CD8-positive, alpha-beta memory T cell (primary cell): ENCODE measurements at regions not wholly inside any gene's neighbourhood (a gene's known extent, or its start where the extent isn't known, plus 50 kb on each side); places are given as distances from the start of the nearest gene placed in this dataset.
"Not testable (repeated sequence)": the region's sequence is repeated elsewhere in the genome, so short reads cannot be mapped to it uniquely, and the experiment has no call there.

Experiments
- CTCF ChIA-PET: fragments of 350-600 bp; sonication (Branson Sonifier 250); formaldehyde crosslinking; loops from one replicate; lab custom pipeline; 2021; ENCODE audit warnings: antibody characterized with exemption; lab: Charles Lee
- POLR2A ChIA-PET: fragments of 350-600 bp; sonication (Branson Sonifier 250); formaldehyde crosslinking; loops from one replicate; lab custom pipeline; 2021; ENCODE audit warnings: antibody characterized with exemption; lab: Charles Lee
- DNase-seq, 5 donors: peaks; one replicate each; pipeline versions ENCODE4 v3.0.0 to v3.0.0-alpha.2; 2020 to 2022; ENCODE audit warnings: mixed read lengths in 1 of 5
- H3K27ac ChIP-seq: one replicate; pipeline ENCODE4 v1.7.0; 2013; ENCODE audit warnings: low read depth, mild to moderate bottlenecking, low read length, moderate library complexity
- H3K27me3 ChIP-seq: 2 replicates; pipeline ENCODE4 v1.7.0; 2013; ENCODE audit warnings: low read length, mild to moderate bottlenecking; ENCODE audit not compliant: insufficient read depth, poor library complexity, severe bottlenecking
- H3K36me3 ChIP-seq: 2 replicates; pipeline ENCODE4 v1.7.0; 2013; ENCODE audit warnings: mild to moderate bottlenecking, low read length, moderate library complexity; ENCODE audit not compliant: insufficient read depth
- H3K4me1 ChIP-seq: 2 replicates; pipeline ENCODE4 v1.7.0; 2013; ENCODE audit warnings: mild to moderate bottlenecking, low read length, moderate library complexity; ENCODE audit not compliant: insufficient read depth
- H3K4me3 ChIP-seq: 2 replicates; pipeline ENCODE4 v1.7.0; 2013; ENCODE audit warnings: mild to moderate bottlenecking, low read length
- H3K9me3 ChIP-seq: 2 replicates; pipeline ENCODE4 v1.7.0; 2013; ENCODE audit warnings: mild to moderate bottlenecking, low read length
- H3K27ac Mint-ChIP-seq, 8 donors: one replicate each; pipeline ENCODE4 v1.8.0; 2020 to 2021; ENCODE audit warnings: mixed read lengths in 8 of 8, mild to moderate bottlenecking in 6 of 8, inconsistent platforms in 3 of 8, moderate library complexity in 3 of 8
- H3K27me3 Mint-ChIP-seq, 2 donors: one replicate each; pipeline ENCODE4 v1.8.0; 2020 to 2021; ENCODE audit warnings: mixed read lengths in 2 of 2, mild to moderate bottlenecking in 1 of 2, moderate library complexity in 1 of 2
- H3K36me3 Mint-ChIP-seq, 3 donors: one replicate each; pipeline ENCODE4 v1.8.0; 2020 to 2021; ENCODE audit warnings: mixed read lengths in 3 of 3, inconsistent platforms in 1 of 3, mild to moderate bottlenecking in 1 of 3
- H3K4me1 Mint-ChIP-seq, 3 donors: one replicate each; pipeline ENCODE4 v1.8.0; 2020 to 2021; ENCODE audit warnings: mixed read lengths in 3 of 3, inconsistent platforms in 1 of 3, mild to moderate bottlenecking in 1 of 3
- H3K4me3 Mint-ChIP-seq, 7 donors: one replicate each; pipeline ENCODE4 v1.8.0; 2020 to 2021; ENCODE audit warnings: mixed read lengths in 7 of 7, mild to moderate bottlenecking in 6 of 7, moderate library complexity in 4 of 7, inconsistent platforms in 2 of 7
- H3K9me3 Mint-ChIP-seq, 5 donors: one replicate each; pipeline ENCODE4 v1.8.0; 2020 to 2022; ENCODE audit warnings: mixed read lengths in 5 of 5, mild to moderate bottlenecking in 3 of 5, moderate library complexity in 2 of 5, inconsistent platforms in 1 of 5

DNA sequence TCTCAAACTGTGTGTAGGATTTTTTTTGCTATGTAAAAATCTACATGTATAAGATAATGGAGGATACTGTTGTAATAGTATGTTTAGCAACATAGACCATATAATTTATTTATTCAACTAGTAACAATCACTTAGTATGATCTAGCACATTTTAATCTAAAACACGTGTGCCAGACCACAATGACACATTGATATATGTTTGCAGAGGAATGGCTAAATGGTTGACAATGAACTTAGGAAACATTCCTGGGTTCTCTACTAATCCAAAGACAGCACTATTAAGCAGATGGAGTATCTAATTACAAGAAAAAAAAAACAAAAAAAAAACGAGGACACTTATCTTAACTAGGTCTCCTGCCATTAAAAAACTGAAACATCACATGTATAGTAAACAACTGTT lies 261.7 kb upstream of the PAPPA start:
- no peak for DNase-seq
- H3K27me3 Mint-ChIP-seq = peaks cover 0 to 1% of the 10 kb centered on the region in 2 donors
- Histone ChIP-seq H3K4me1 (no peaks in the 10 kb centered on the region), H3K9me3 (no peaks in the 10 kb centered on the region), H3K27me3 (no peaks in the 10 kb centered on the region), H3K36me3 (no peaks in the 10 kb centered on the region), H3K27ac (no peak overlapping the region), H3K4me3 (no peak overlapping the region)
- H3K4me1 Mint-ChIP-seq = no peaks in the 10 kb centered on the region
- no peak overlapping the region for H3K27ac Mint-ChIP-seq
- ChIA-PET CTCF (no interaction called here), POLR2A (no interaction called here)
- H3K9me3 Mint-ChIP-seq = peaks cover 0 to 10% (median 0%) of the 10 kb centered on the region in 5 donors
- no peak overlapping the region for H3K4me3 Mint-ChIP-seq
- no peaks in the 10 kb centered on the region for H3K36me3 Mint-ChIP-seq

DNA sequence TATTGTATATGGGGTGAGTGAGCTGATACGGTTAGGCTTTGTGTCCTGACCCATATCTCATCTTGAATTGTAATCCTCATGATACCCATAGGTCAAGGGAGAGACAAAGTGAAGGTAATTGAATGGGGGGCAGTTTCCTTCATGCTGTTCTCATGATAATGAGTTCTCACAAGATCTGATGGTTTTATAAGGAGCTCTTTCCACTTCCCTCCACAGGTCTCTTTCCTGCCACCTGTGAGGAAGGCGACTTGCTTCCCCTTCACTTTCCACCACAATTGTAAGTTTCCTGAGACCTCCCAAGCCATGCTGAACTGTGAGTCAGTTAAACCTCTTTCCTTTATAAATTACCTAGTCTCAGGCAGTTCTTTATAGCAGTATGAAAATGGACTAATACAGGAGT lies 255.1 kb upstream of the PAPPA start:
- CTCF ChIA-PET, H3K27me3 ChIP-seq, H3K9me3 ChIP-seq, H3K4me3 Mint-ChIP-seq, POLR2A ChIA-PET, DNase-seq, H3K9me3 Mint-ChIP-seq, H3K27ac Mint-ChIP-seq, H3K36me3 Mint-ChIP-seq, H3K4me1 ChIP-seq, H3K36me3 ChIP-seq, H3K27me3 Mint-ChIP-seq, H3K27ac ChIP-seq, H3K4me1 Mint-ChIP-seq, H3K4me3 ChIP-seq: not testable (repeated sequence)

DNA sequence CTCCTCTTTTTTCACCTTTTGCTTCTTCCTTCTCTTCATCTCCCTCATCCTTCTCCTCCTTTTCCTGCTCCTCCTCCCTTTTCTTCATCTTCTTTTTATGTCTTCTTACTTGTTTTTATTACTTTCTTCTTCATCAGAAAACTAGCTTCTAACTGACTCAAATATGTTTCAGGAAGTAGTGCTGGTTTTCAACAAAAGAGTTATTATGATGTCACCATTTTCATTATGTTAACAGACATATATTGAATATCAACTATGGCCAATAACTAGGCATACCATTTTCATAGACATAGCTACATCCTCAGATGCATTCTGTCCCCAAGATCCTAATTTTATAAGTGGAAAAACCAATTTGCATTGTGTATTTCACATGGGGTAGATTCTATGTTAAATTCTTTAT lies 252.9 kb upstream of the PAPPA start:
- Histone ChIP-seq H3K36me3 (no peaks in the 10 kb centered on the region), H3K27me3 (no peaks in the 10 kb centered on the region), H3K9me3 (no peaks in the 10 kb centered on the region), H3K27ac (no peak overlapping the region), H3K4me1 (no peaks in the 10 kb centered on the region), H3K4me3 (no peak overlapping the region)
- no peak for DNase-seq
- no peaks in the 10 kb centered on the region for H3K4me1 Mint-ChIP-seq
- H3K27ac Mint-ChIP-seq = no peak overlapping the region
- ChIA-PET POLR2A (no interaction called here), CTCF (no interaction called here)
- peaks cover 0 to 1% of the 10 kb centered on the region in 2 donors for H3K27me3 Mint-ChIP-seq
- H3K9me3 Mint-ChIP-seq = peaks cover 0 to 9% (median 0%) of the 10 kb centered on the region in 5 donors
- H3K36me3 Mint-ChIP-seq = no peaks in the 10 kb centered on the region
- no peak overlapping the region for H3K4me3 Mint-ChIP-seq

DNA sequence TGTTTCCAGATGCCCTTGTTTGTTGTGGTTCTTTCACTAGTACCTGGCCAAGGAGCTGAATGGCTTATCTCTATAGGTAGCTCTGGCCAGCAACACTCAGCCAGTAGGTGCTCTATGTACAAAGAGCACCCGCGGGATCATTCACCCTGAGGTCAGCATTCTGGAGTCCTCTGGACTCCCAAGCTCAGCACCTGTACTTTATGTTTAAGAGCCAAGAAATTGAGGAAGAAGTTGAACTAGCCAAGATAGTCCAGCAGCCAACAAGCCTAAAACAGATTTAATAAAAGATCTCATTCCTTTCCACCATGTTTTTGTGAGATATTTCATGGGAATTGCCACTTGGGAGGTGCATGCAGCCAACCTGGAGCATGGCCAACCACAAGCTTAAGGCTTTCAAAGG lies 242.6 kb upstream of the PAPPA start:
- H3K4me3 ChIP-seq = no peak overlapping the region
- CTCF ChIA-PET = no interaction called here
- POLR2A ChIA-PET = no interaction called here
- no peaks in the 10 kb centered on the region for H3K9me3 ChIP-seq
- H3K9me3 Mint-ChIP-seq = peaks cover 0 to 4% (median 0%) of the 10 kb centered on the region in 5 donors
- H3K36me3 ChIP-seq = no peaks in the 10 kb centered on the region
- no peaks in the 10 kb centered on the region for H3K36me3 Mint-ChIP-seq
- no peaks in the 10 kb centered on the region for H3K27me3 Mint-ChIP-seq
- H3K27ac ChIP-seq = no peak overlapping the region
- no peaks in the 10 kb centered on the region for H3K27me3 ChIP-seq
- no peaks in the 10 kb centered on the region for H3K4me1 Mint-ChIP-seq
- no peak overlapping the region for H3K4me3 Mint-ChIP-seq
- no peak overlapping the region for H3K27ac Mint-ChIP-seq
- DNase-seq = no peak
- H3K4me1 ChIP-seq = no peaks in the 10 kb centered on the region

DNA sequence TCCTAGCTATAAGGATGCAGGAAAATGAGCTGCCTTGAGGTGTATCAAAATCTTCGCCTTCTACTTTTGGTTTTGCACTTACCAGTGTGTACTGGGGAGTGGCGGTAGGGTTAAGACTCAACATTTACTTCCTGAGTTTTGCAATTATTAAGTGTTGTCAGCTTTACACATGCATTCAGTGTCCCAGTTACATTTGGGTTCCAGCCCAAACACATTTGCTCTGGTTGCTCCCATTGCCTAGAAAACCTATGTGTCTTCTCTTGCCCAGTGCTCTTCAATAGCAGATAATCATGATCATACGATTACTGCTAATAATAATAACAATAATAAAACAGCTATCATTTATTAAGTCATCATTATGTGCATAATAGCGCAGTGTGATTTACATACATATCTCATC lies 241.5 kb upstream of the PAPPA start:
- Histone ChIP-seq H3K4me3 (no peak overlapping the region), H3K36me3 (no peaks in the 10 kb centered on the region), H3K9me3 (no peaks in the 10 kb centered on the region), H3K4me1 (no peaks in the 10 kb centered on the region), H3K27ac (no peak overlapping the region), H3K27me3 (no peaks in the 10 kb centered on the region)
- no peaks in the 10 kb centered on the region for H3K27me3 Mint-ChIP-seq
- no peaks in the 10 kb centered on the region for H3K4me1 Mint-ChIP-seq
- CTCF ChIA-PET = no interaction called here
- no peak overlapping the region for H3K4me3 Mint-ChIP-seq
- H3K27ac Mint-ChIP-seq = no peak overlapping the region
- POLR2A ChIA-PET = no interaction called here
- peaks cover 0 to 4% (median 0%) of the 10 kb centered on the region in 5 donors for H3K9me3 Mint-ChIP-seq
- no peaks in the 10 kb centered on the region for H3K36me3 Mint-ChIP-seq
- DNase-seq = no peak

DNA sequence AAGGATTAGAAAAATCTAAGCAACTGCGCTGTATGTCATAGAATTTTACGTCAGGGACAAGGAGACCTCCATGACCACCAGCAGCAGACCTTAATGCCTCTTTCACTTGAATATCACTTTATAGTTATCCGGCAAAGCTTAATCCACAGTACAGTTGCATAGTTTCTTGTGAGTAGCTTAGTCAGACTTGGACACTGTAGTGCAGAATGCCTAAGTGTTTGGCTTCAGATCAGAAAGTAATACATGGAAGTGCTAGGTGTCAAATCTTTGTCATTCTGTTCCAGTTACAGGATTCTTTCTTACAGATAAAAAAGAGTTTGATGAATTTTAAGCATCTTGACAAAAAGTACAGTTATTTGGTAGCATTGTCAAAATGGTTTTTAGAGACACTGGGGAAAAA lies 239.9 kb upstream of the PAPPA start:
- no peaks in the 10 kb centered on the region for H3K36me3 ChIP-seq
- ChIA-PET POLR2A (no interaction called here), CTCF (interaction anchor here (0.9 kb wide), 1 partner anchor 12 kb away, joined by 3 read pairs; no protein-coding TSS in a partner anchor)
- Mint-ChIP-seq H3K36me3 (no peaks in the 10 kb centered on the region), H3K4me3 (no peak overlapping the region), H3K27me3 (no peaks in the 10 kb centered on the region), H3K4me1 (no peaks in the 10 kb centered on the region), H3K9me3 (peaks cover 0 to 4% (median 0%) of the 10 kb centered on the region in 5 donors), H3K27ac (no peak overlapping the region)
- H3K4me1 ChIP-seq = no peaks in the 10 kb centered on the region
- H3K9me3 ChIP-seq = no peaks in the 10 kb centered on the region
- no peak overlapping the region for H3K27ac ChIP-seq
- H3K27me3 ChIP-seq = no peaks in the 10 kb centered on the region
- H3K4me3 ChIP-seq = no peak overlapping the region
- no peak for DNase-seq

DNA sequence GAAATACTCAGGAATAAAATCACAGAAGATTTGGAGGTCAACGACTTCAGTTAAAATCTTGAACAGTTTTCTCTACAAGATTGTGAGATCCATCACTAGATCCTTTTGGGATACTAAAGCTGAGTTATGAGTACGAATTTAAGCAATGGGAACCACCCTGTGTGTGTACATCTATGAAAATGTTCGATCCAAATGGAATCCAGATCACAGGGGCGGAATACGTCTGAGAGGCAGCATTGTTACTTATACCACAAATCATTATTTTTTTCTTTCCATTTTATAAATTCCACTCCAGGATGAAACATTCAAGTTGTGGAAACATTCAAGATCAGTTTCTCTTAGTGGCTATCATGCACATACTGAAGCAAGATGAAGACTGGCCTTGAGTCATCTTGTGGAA lies 239.3 kb upstream of the PAPPA start:
- no peak overlapping the region for H3K27ac Mint-ChIP-seq
- H3K36me3 Mint-ChIP-seq = no peaks in the 10 kb centered on the region
- Histone ChIP-seq H3K4me3 (no peak overlapping the region), H3K27ac (no peak overlapping the region), H3K36me3 (no peaks in the 10 kb centered on the region), H3K4me1 (no peaks in the 10 kb centered on the region), H3K9me3 (no peaks in the 10 kb centered on the region), H3K27me3 (no peaks in the 10 kb centered on the region)
- no peaks in the 10 kb centered on the region for H3K27me3 Mint-ChIP-seq
- no peak for DNase-seq
- H3K4me3 Mint-ChIP-seq = no peak overlapping the region
- POLR2A ChIA-PET = no interaction called here
- H3K9me3 Mint-ChIP-seq = peaks cover 0 to 4% (median 0%) of the 10 kb centered on the region in 5 donors
- CTCF ChIA-PET = interaction anchor here (0.9 kb wide), 1 partner anchor 13 kb away, joined by 3 read pairs; no protein-coding TSS in a partner anchor
- no peaks in the 10 kb centered on the region for H3K4me1 Mint-ChIP-seq

DNA sequence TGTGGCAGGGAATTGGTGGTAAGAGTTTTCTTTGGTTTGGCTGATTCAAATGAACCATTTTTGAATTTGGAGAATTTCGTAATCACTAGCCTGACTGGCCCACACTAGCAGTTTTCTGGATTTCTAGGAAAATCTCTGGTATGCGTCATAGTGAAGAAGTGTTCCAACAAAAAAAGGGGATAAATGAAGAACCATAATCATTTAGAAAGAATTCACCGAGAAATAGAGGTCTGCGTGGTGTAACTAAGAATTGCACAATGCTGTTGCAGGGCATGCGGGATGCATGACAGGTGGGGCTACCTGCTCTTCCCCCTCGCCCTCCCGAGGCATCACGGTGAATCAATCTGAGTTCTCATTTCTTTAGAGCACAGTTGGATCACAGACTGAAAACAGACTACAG lies 232.3 kb upstream of the PAPPA start:
- no peak for DNase-seq
- H3K4me1 ChIP-seq = no peaks in the 10 kb centered on the region
- no peaks in the 10 kb centered on the region for H3K27me3 ChIP-seq
- peaks cover 0 to 6% (median 2%) of the 10 kb centered on the region in 5 donors for H3K9me3 Mint-ChIP-seq
- H3K9me3 ChIP-seq = no peaks in the 10 kb centered on the region
- CTCF ChIA-PET = no interaction called here
- POLR2A ChIA-PET = no interaction called here
- H3K4me3 Mint-ChIP-seq = no peak overlapping the region
- no peak overlapping the region for H3K4me3 ChIP-seq
- H3K36me3 Mint-ChIP-seq = no peaks in the 10 kb centered on the region
- H3K4me1 Mint-ChIP-seq = no peaks in the 10 kb centered on the region
- no peak overlapping the region for H3K27ac ChIP-seq
- no peaks in the 10 kb centered on the region for H3K27me3 Mint-ChIP-seq
- H3K27ac Mint-ChIP-seq = no peak overlapping the region
- no peaks in the 10 kb centered on the region for H3K36me3 ChIP-seq

DNA sequence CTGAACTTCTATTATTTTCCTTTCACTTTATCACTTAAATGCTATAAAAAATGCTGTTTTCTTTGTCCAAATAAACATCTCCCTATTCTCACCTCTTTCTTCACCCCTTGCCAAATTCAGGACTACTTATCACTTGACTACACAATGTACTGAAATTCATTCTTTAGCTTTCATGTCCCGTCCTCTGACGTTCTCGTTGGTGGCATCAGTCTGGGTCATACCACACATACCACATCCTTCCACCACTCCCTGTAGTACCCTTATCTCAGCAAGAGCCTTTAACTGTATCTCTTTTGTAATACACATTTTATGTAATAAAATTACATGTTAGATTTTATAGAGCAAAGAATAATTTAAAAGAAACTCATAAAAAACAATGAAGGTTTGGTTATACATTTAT lies 231.1 kb upstream of the PAPPA start:
- H3K4me1 Mint-ChIP-seq = no peaks in the 10 kb centered on the region
- Histone ChIP-seq H3K4me3 (no peak overlapping the region), H3K4me1 (no peaks in the 10 kb centered on the region), H3K9me3 (no peaks in the 10 kb centered on the region), H3K27ac (no peak overlapping the region), H3K27me3 (no peaks in the 10 kb centered on the region), H3K36me3 (no peaks in the 10 kb centered on the region)
- no peaks in the 10 kb centered on the region for H3K27me3 Mint-ChIP-seq
- ChIA-PET CTCF (no interaction called here), POLR2A (no interaction called here)
- H3K27ac Mint-ChIP-seq = no peak overlapping the region
- no peaks in the 10 kb centered on the region for H3K36me3 Mint-ChIP-seq
- DNase-seq = no peak
- no peak overlapping the region for H3K4me3 Mint-ChIP-seq
- peaks cover 0 to 5% (median 2%) of the 10 kb centered on the region in 5 donors for H3K9me3 Mint-ChIP-seq
